ENCODE measurements at regions not wholly inside any gene's neighbourhood (a gene's known extent, or its start where the extent isn't known, plus 50 kb on each side); places are given as distances from the start of the nearest gene placed in this dataset.

DNA sequence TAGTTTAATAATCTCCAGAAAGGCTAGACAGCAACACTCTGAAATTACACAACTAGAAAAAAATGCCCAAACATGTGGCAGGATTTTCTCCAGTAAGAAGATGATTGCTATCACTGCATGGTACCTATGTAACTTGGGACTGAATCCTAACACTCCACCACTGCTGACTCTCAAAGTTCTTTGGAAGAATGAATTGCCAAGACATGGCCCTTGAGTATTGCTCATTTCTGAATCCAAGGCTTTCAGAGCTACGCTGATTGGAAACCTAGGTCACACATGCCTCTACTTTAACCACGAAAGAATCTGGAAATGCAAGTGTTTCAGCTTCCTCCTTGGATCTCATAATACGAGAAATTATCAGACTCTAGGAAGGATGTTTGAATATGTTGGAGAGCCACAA lies 167.5 kb upstream of the CELF2 start:
- H3K36me3 ChIP-seq = no peaks in the 10 kb centered on the region
- no peaks in the 10 kb centered on the region for H3K27me3 ChIP-seq
- no peak overlapping the region for H3K9ac ChIP-seq
- H3K4me3 ChIP-seq = no peak overlapping the region
- no peaks in the 10 kb centered on the region for H3K9me3 ChIP-seq
- no peak overlapping the region for H3K27ac ChIP-seq
- H3K4me2 ChIP-seq = no peak overlapping the region
- no peaks in the 10 kb centered on the region for H3K4me1 ChIP-seq
- no peaks in the 10 kb centered on the region for H4K20me1 ChIP-seq
- TF ChIP-seq Cebpa-rat (IDR thresholded peaks at IDR 0.05) = no peak

GRCh38 chr10:10852464-10852863 lies 165.2 kb upstream of the CELF2 start:
- Histone ChIP-seq H3K27me3 (no peaks in the 10 kb centered on the region), H3K4me3 (no peak overlapping the region), H3K9ac (no peak overlapping the region), H3K27ac (no peak overlapping the region), H3K9me3 (no peaks in the 10 kb centered on the region), H3K36me3 (no peaks in the 10 kb centered on the region), H3K4me2 (no peak overlapping the region), H3K4me1 (no peaks in the 10 kb centered on the region), H4K20me1 (no peaks in the 10 kb centered on the region)
- no peak for TF ChIP-seq Cebpa-rat (IDR thresholded peaks at IDR 0.05)

DNA sequence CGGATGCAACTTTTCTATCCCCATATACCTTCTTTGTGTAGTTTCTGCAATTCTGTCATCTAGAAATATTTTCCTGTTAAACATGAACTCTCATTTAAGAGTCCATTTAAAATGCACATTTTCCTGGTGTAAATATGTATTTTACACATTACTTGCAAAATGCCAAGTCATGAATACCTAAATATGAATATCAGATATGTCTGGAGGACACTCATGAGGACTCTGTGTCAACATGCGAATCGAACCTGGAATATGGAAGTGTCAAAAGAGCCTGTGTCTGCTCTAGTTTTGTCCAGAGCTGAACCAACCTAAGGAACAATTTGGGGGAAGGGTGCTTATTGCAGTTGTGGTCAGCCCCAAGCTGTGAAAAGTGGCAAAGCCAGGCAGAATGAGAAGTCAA lies 163.7 kb upstream of the CELF2 start:
- no peak overlapping the region for H3K4me3 ChIP-seq
- H3K4me2 ChIP-seq = no peak overlapping the region
- H4K20me1 ChIP-seq = no peaks in the 10 kb centered on the region
- no peak overlapping the region for H3K9ac ChIP-seq
- H3K9me3 ChIP-seq = no peaks in the 10 kb centered on the region
- H3K27ac ChIP-seq = no peak overlapping the region
- no peaks in the 10 kb centered on the region for H3K4me1 ChIP-seq
- no peaks in the 10 kb centered on the region for H3K36me3 ChIP-seq
- no peak for TF ChIP-seq Cebpa-rat (IDR thresholded peaks at IDR 0.05)
- H3K27me3 ChIP-seq = no peaks in the 10 kb centered on the region

DNA sequence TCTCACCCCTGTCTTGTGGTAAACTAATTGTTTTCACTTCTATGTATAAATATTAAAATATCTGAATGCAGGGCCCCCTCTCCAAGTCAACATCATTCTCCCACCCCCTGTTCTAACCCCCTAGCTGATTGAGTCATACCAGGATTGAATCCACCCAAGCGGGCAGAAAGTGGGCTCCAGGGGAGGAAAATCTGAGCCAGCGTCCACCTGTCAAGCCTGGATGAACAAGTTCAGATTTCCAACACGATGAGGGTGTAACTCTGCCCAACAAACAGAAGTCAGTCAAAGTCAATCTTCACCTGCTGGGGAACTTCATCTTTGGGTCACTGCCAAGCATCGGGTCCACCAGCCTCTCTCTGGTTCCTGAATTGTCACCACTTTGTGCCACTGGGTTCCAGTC lies 162.9 kb upstream of the CELF2 start:
- H3K4me3 ChIP-seq = no peak overlapping the region
- H4K20me1 ChIP-seq = no peaks in the 10 kb centered on the region
- H3K36me3 ChIP-seq = no peaks in the 10 kb centered on the region
- H3K9ac ChIP-seq = no peak overlapping the region
- H3K4me1 ChIP-seq = no peaks in the 10 kb centered on the region
- TF ChIP-seq Cebpa-rat (IDR thresholded peaks at IDR 0.05) = no peak
- H3K27me3 ChIP-seq = no peaks in the 10 kb centered on the region
- H3K4me2 ChIP-seq = no peak overlapping the region
- no peaks in the 10 kb centered on the region for H3K9me3 ChIP-seq
- no peak overlapping the region for H3K27ac ChIP-seq

GRCh38 chr10:10855151-10855581 lies 162.5 kb upstream of the CELF2 start:
- H4K20me1 ChIP-seq = no peaks in the 10 kb centered on the region
- H3K36me3 ChIP-seq = no peaks in the 10 kb centered on the region
- H3K27me3 ChIP-seq = no peaks in the 10 kb centered on the region
- H3K4me1 ChIP-seq = no peaks in the 10 kb centered on the region
- H3K4me2 ChIP-seq = no peak overlapping the region
- H3K9ac ChIP-seq = no peak overlapping the region
- H3K9me3 ChIP-seq = no peaks in the 10 kb centered on the region
- H3K27ac ChIP-seq = no peak overlapping the region
- no peak overlapping the region for H3K4me3 ChIP-seq
- no peak for TF ChIP-seq Cebpa-rat (IDR thresholded peaks at IDR 0.05)

DNA sequence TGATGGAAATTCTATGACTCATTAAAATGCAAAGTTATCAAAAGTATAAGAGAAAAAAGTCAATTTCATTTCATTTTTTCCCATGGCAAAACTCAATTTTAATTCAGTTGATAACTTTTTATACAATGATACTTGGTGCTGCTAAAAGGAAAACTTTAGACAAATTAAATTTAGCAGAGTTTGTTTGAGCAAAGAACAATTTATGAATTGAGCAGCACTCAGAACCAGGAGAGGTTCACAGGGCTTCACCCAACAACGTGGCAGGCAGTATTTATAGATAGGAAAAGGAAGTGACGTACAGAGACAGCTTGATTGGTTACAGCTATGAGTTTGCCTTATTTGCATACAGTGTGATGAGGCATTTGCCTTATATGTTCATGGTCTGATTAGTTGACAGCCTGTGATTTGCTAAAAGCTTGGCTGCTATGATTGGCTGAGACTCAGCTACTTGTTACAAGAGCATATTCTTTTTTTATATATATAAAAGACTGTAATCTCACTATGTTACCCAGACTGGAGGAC lies 157.2 kb upstream of the CELF2 start:
- TF ChIP-seq Cebpa-rat (IDR thresholded peaks at IDR 0.05) = no peak
- no peaks in the 10 kb centered on the region for H3K27me3 ChIP-seq
- H3K9me3 ChIP-seq = 0 out of 2 replicates have a peak, but pooled peaks cover 5% of the 10 kb centered on the region
- H4K20me1 ChIP-seq = no peaks in the 10 kb centered on the region
- no peaks in the 10 kb centered on the region for H3K36me3 ChIP-seq
- H3K9ac ChIP-seq = no peak overlapping the region
- no peak overlapping the region for H3K4me3 ChIP-seq
- H3K4me2 ChIP-seq = no peak overlapping the region
- H3K4me1 ChIP-seq = no peaks in the 10 kb centered on the region
- H3K27ac ChIP-seq = no peak overlapping the region

- no peak overlapping the region for H3K9ac ChIP-seq
- no peak overlapping the region for H3K4me3 ChIP-seq
- no peaks in the 10 kb centered on the region for H3K36me3 ChIP-seq
- 0 out of 2 replicates have a peak, but pooled peaks cover 8% of the 10 kb centered on the region for H3K9me3 ChIP-seq
- TF ChIP-seq Cebpa-rat (IDR thresholded peaks at IDR 0.05) = no peak
- H3K27me3 ChIP-seq = no peaks in the 10 kb centered on the region
- no peak overlapping the region for H3K27ac ChIP-seq
- no peaks in the 10 kb centered on the region for H4K20me1 ChIP-seq
- H3K4me2 ChIP-seq = no peak overlapping the region
- H3K4me1 ChIP-seq = peaks cover 2% of the 10 kb centered on the region
Observed at GRCh38 chr10:10865303-10865702, 152.4 kb upstream of the CELF2 start.

DNA sequence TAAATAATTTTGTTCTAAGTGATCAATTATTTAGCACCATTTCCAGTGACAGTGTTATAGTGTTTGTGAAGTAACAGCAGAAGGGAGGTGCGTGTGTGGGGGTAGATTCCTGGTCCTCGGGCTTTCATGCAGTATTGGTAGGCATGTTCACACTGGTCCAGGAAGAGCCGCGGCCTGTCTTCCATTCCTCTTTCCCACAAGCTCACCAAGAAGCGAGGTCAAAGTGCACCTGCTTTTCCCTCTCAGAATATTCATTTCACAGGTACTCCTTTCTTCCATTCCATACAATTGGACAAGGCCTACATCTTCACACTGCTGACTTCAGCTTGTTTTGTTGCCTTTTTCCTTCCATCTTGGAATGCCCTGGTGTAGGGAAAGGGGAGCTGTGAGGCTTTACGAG lies 151.8 kb upstream of the CELF2 start:
- H3K4me3 ChIP-seq = no peak overlapping the region
- peaks cover 8% of the 10 kb centered on the region for H3K4me1 ChIP-seq
- no peak overlapping the region for H3K27ac ChIP-seq
- no peak for TF ChIP-seq Cebpa-rat (IDR thresholded peaks at IDR 0.05)
- H3K36me3 ChIP-seq = no peaks in the 10 kb centered on the region
- H3K4me2 ChIP-seq = no peak overlapping the region
- 0 out of 2 replicates have a peak, but pooled peaks cover 4% of the 10 kb centered on the region for H3K9me3 ChIP-seq
- H3K27me3 ChIP-seq = no peaks in the 10 kb centered on the region
- H3K9ac ChIP-seq = no peak overlapping the region
- no peaks in the 10 kb centered on the region for H4K20me1 ChIP-seq

GRCh38 chr10:10869592-10869991 lies 148.1 kb upstream of the CELF2 start:
- no peaks in the 10 kb centered on the region for H4K20me1 ChIP-seq
- peaks cover 10% of the 10 kb centered on the region for H3K4me1 ChIP-seq
- no peaks in the 10 kb centered on the region for H3K27me3 ChIP-seq
- no peak overlapping the region for H3K9ac ChIP-seq
- 0 out of 2 replicates have a peak, but pooled peaks cover 4% of the 10 kb centered on the region for H3K9me3 ChIP-seq
- H3K4me2 ChIP-seq = no peak overlapping the region
- no peak overlapping the region for H3K27ac ChIP-seq
- no peak overlapping the region for H3K4me3 ChIP-seq
- no peak for TF ChIP-seq Cebpa-rat (IDR thresholded peaks at IDR 0.05)
- H3K36me3 ChIP-seq = no peaks in the 10 kb centered on the region

DNA sequence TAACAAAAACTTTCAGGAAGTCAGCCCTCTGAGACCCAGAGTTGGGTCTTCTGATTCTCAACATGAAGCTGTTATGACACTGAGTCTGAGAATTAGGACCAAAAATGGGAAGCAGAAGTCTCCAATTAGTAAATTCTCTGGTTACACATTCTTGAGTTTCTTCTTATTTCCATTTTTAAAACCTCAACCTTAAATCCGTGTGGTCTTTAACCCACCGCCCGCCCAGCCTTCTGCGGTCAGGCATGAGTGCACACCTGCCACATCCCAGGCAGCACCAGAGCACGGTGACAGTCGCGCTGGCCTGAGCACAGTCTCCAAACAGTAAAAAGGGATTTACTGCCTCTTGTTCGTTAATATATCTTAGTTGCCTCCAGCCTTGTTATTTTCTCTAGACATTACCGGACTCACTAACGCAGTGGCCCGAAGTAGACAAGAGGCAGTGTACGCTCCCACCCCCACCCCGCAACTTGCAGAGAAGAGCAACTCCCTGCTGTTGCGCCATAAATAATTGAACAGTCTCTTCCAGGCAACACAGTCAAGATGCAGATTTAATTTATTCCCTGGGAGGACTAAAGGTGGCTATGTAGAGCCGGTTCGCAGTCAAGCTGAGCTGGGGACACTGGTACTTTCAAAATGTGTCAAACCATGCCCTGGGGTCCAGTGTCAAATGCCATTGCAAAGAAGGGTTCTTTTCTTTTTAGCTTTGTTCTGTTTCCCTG lies 147.0 kb upstream of the CELF2 start:
- Histone ChIP-seq H3K4me1 (peaks cover 10% of the 10 kb centered on the region), H3K27ac (no peak overlapping the region), H3K36me3 (no peaks in the 10 kb centered on the region), H4K20me1 (no peaks in the 10 kb centered on the region), H3K27me3 (no peaks in the 10 kb centered on the region), H3K4me2 (peak overlapping the region; percentile 40), H3K9ac (no peak overlapping the region), H3K4me3 (no peak overlapping the region), H3K9me3 (0 out of 2 replicates have a peak, but pooled peaks cover 4% of the 10 kb centered on the region)
- TF ChIP-seq Cebpa-rat (IDR thresholded peaks at IDR 0.05) = no peak

All from BLaER1 (cell line).